ENCODE measurements at regions not wholly inside any gene's neighbourhood (a gene's known extent, or its start where the extent isn't known, plus 50 kb on each side); places are given as distances from the start of the nearest gene placed in this dataset.

GRCh38 chr7:130932088-130932487 lies 198.1 kb upstream of the KLF14 start:
- no peaks in the 10 kb centered on the region for H3K9me3 ChIP-seq (ENCODE audit: low read depth, low read length)
- no peak overlapping the region for H3K4me2 ChIP-seq (ENCODE audit: insufficient read depth, low read length)
- peak overlapping the region; percentile 63 for H3K27ac ChIP-seq (ENCODE audit: low read depth, low read length)
- no peak overlapping the region for H2AFZ ChIP-seq (ENCODE audit: low read length)
- DNase-seq (ENCODE audit: insufficient read length, low spot score, missing footprints) = no peak
- no peak overlapping the region for H3K4me3 ChIP-seq (ENCODE audit: insufficient read depth, low read length)
- H3K4me1 ChIP-seq (ENCODE audit: insufficient read depth, low read length) = peaks cover 23% of the 10 kb centered on the region
- no peak for TF ChIP-seq CTCF (IDR thresholded peaks at IDR 0.05; ENCODE audit: extremely low read depth, low read depth, low read length)
- peaks cover 35% of the 10 kb centered on the region for H4K20me1 ChIP-seq (ENCODE audit: insufficient read depth, low read length)
- H3K27me3 ChIP-seq (ENCODE audit: insufficient read depth, low read length) = no peaks in the 10 kb centered on the region
- peaks cover 100% of the 10 kb centered on the region for H3K79me2 ChIP-seq (ENCODE audit: insufficient read depth, low read length)
- H3K36me3 ChIP-seq (ENCODE audit: insufficient read depth, low read length) = peaks cover 59% of the 10 kb centered on the region

GRCh38 chr7:130932667-130933432 lies 198.8 kb upstream of the KLF14 start:
- DNase-seq (ENCODE audit: insufficient read length, low spot score, missing footprints) = no peak
- H3K4me3 ChIP-seq (ENCODE audit: insufficient read depth, low read length) = no peak overlapping the region
- H3K4me1 ChIP-seq (ENCODE audit: insufficient read depth, low read length) = peaks cover 27% of the 10 kb centered on the region
- no peaks in the 10 kb centered on the region for H3K27me3 ChIP-seq (ENCODE audit: insufficient read depth, low read length)
- H4K20me1 ChIP-seq (ENCODE audit: insufficient read depth, low read length) = peaks cover 35% of the 10 kb centered on the region
- no peak for TF ChIP-seq CTCF (IDR thresholded peaks at IDR 0.05; ENCODE audit: extremely low read depth, low read depth, low read length)
- no peak overlapping the region for H3K4me2 ChIP-seq (ENCODE audit: insufficient read depth, low read length)
- H3K36me3 ChIP-seq (ENCODE audit: insufficient read depth, low read length) = peaks cover 55% of the 10 kb centered on the region
- no peak overlapping the region for H2AFZ ChIP-seq (ENCODE audit: low read length)
- peaks cover 100% of the 10 kb centered on the region for H3K79me2 ChIP-seq (ENCODE audit: insufficient read depth, low read length)
- no peaks in the 10 kb centered on the region for H3K9me3 ChIP-seq (ENCODE audit: low read depth, low read length)
- no peak overlapping the region for H3K27ac ChIP-seq (ENCODE audit: low read depth, low read length)

- Histone ChIP-seq H3K9me3 (ENCODE audit: low read depth, low read length) (no peaks in the 10 kb centered on the region), H3K36me3 (ENCODE audit: insufficient read depth, low read length) (peaks cover 51% of the 10 kb centered on the region), H3K4me2 (ENCODE audit: insufficient read depth, low read length) (no peak overlapping the region), H3K4me3 (ENCODE audit: insufficient read depth, low read length) (no peak overlapping the region), H3K4me1 (ENCODE audit: insufficient read depth, low read length) (peaks cover 37% of the 10 kb centered on the region), H2AFZ (ENCODE audit: low read length) (no peak overlapping the region), H3K79me2 (ENCODE audit: insufficient read depth, low read length) (peaks cover 100% of the 10 kb centered on the region), H3K27ac (ENCODE audit: low read depth, low read length) (no peak overlapping the region), H3K27me3 (ENCODE audit: insufficient read depth, low read length) (no peaks in the 10 kb centered on the region), H4K20me1 (ENCODE audit: insufficient read depth, low read length) (peaks cover 37% of the 10 kb centered on the region)
- TF ChIP-seq CTCF (IDR thresholded peaks at IDR 0.05; ENCODE audit: extremely low read depth, low read depth, low read length) = no peak
- DNase-seq (ENCODE audit: insufficient read length, low spot score, missing footprints) = no peak
Measured at GRCh38 chr7:130933919-130934318, 199.9 kb upstream of the KLF14 start.

- Histone ChIP-seq H4K20me1 (ENCODE audit: insufficient read depth, low read length) (peaks cover 28% of the 10 kb centered on the region), H3K27ac (ENCODE audit: low read depth, low read length) (no peak overlapping the region), H3K36me3 (ENCODE audit: insufficient read depth, low read length) (peaks cover 51% of the 10 kb centered on the region), H3K4me2 (ENCODE audit: insufficient read depth, low read length) (no peak overlapping the region), H3K9me3 (ENCODE audit: low read depth, low read length) (no peaks in the 10 kb centered on the region), H3K4me3 (ENCODE audit: insufficient read depth, low read length) (no peak overlapping the region), H3K79me2 (ENCODE audit: insufficient read depth, low read length) (peaks cover 99% of the 10 kb centered on the region), H3K27me3 (ENCODE audit: insufficient read depth, low read length) (no peaks in the 10 kb centered on the region), H3K4me1 (ENCODE audit: insufficient read depth, low read length) (peaks cover 44% of the 10 kb centered on the region), H2AFZ (ENCODE audit: low read length) (no peak overlapping the region)
- DNase-seq (ENCODE audit: insufficient read length, low spot score, missing footprints) = no peak
- TF ChIP-seq CTCF (IDR thresholded peaks at IDR 0.05; ENCODE audit: extremely low read depth, low read depth, low read length) = no peak
Measured at GRCh38 chr7:130935564-130936157, 201.7 kb upstream of the KLF14 start.
